GM18508 (cell line): ENCODE measurements at regions not wholly inside any gene's neighbourhood (a gene's known extent, or its start where the extent isn't known, plus 50 kb on each side); places are given as distances from the start of the nearest gene placed in this dataset.

Source experiments
- ATAC-seq: cut with Tn5 transposase; IDR thresholded peaks from one replicate; pipeline ENCODE4 v1.9.1; 2021; ENCODE audit warnings: moderate number of reproducible peaks; ENCODE audit not compliant: insufficient read depth, unreplicated experiment

- ATAC-seq = no peak
Measured at GRCh38 chr13:50071379-50071778, 56.1 kb downstream of the KCNRG start.

GRCh38 chr13:50072676-50073075 is 57.4 kb downstream of the KCNRG start:
- no peak for ATAC-seq

GRCh38 chr13:50073340-50073739 is 58.1 kb downstream of the KCNRG start:
- ATAC-seq = no peak

- peak; percentile 34 for ATAC-seq
Measured at GRCh38 chr13:50074843-50075242, 59.6 kb downstream of the KCNRG start.

GRCh38 chr13:50075619-50076097 is 60.4 kb downstream of the KCNRG start:
- no peak for ATAC-seq

- ATAC-seq = no peak
Measured at GRCh38 chr13:50077431-50077830, 62.2 kb downstream of the KCNRG start.

- ATAC-seq = no peak
Measured at GRCh38 chr13:50078231-50078894, 63.1 kb downstream of the KCNRG start.

- ATAC-seq = no peak
Measured at GRCh38 chr13:50078895-50079654, 63.8 kb downstream of the KCNRG start.

GRCh38 chr13:50079655-50080202 is 64.5 kb downstream of the KCNRG start:
- no peak for ATAC-seq

- no peak for ATAC-seq
Measured at GRCh38 chr13:50080203-50080910, 65.1 kb downstream of the KCNRG start.

- no peak for ATAC-seq
Measured at GRCh38 chr13:50080911-50081678, 65.9 kb downstream of the KCNRG start.

- peak; percentile 56 for ATAC-seq
Measured at GRCh38 chr13:50081679-50082425, 66.6 kb downstream of the KCNRG start.

GRCh38 chr13:50082426-50083281 is 67.4 kb downstream of the KCNRG start:
- peak; percentile 45 for ATAC-seq

- no peak for ATAC-seq
Measured at GRCh38 chr13:50085063-50085462, 69.8 kb downstream of the KCNRG start.

- ATAC-seq = no peak
Measured at GRCh38 chr13:50089633-50090032, 74.4 kb downstream of the KCNRG start.

- no peak for ATAC-seq
Measured at GRCh38 chr13:50090211-50090610, 75.0 kb downstream of the KCNRG start.

- ATAC-seq = no peak
Measured at GRCh38 chr13:50094615-50095293, 79.5 kb downstream of the KCNRG start.

- no peak for ATAC-seq
Measured at GRCh38 chr13:50098693-50099092, 83.4 kb downstream of the KCNRG start.
